ENCODE measurements at regions not wholly inside any gene's neighbourhood (a gene's known extent, or its start where the extent isn't known, plus 50 kb on each side); places are given as distances from the start of the nearest gene placed in this dataset. TPM values are rescaled to one million over a fixed set of nuclear protein-coding genes. Genes with fewer than 3 reads are reported as not detected.
A peak's percentile ranks its signal among the peaks of the same experiment; 100 is the strongest.

GRCh38 chr3:71854096-71854495, 69.1 kb upstream of the PROK2 start:
- WGBS (ENCODE audit: insufficient coverage) = 92% methylated on average over 5 of the region's 5 CpGs
- Histone ChIP-seq H3K27me3 (ENCODE audit: control insufficient read depth, insufficient read depth, low read length) (no peaks in the 10 kb centered on the region), H3K4me1 (ENCODE audit: control insufficient read depth, insufficient read depth, low read length) (no peaks in the 10 kb centered on the region), H3K9me3 (ENCODE audit: control insufficient read depth, insufficient read depth, low read length) (peaks cover 2% of the 10 kb centered on the region), H3K27ac (ENCODE audit: low read depth, low read length) (no peak overlapping the region), H3K4me3 (ENCODE audit: low read depth, low read length) (no peak overlapping the region), H3K36me3 (ENCODE audit: control insufficient read depth, insufficient read depth, low read length) (no peaks in the 10 kb centered on the region)
- DNase-seq (ENCODE audit: low read depth in 4 of 6, low spot score in 6 of 6) = no peak

GRCh38 chr3:71851878-71852277, 66.9 kb upstream of the PROK2 start:
- H3K4me3 ChIP-seq (ENCODE audit: low read depth, low read length) = no peak overlapping the region
- H3K36me3 ChIP-seq (ENCODE audit: control insufficient read depth, insufficient read depth, low read length) = no peaks in the 10 kb centered on the region
- H3K9me3 ChIP-seq (ENCODE audit: control insufficient read depth, insufficient read depth, low read length) = peaks cover 3% of the 10 kb centered on the region
- no peak overlapping the region for H3K27ac ChIP-seq (ENCODE audit: low read depth, low read length)
- peak in 1 of 6 donors; percentile 84 for DNase-seq (ENCODE audit: low read depth in 4 of 6, low spot score in 6 of 6)
- no CpG with 5 or more reads among the region's 3 CpGs for WGBS (ENCODE audit: insufficient coverage)
- H3K27me3 ChIP-seq (ENCODE audit: control insufficient read depth, insufficient read depth, low read length) = no peaks in the 10 kb centered on the region
- H3K4me1 ChIP-seq (ENCODE audit: control insufficient read depth, insufficient read depth, low read length) = no peaks in the 10 kb centered on the region

GRCh38 chr3:71850654-71851053, 65.7 kb upstream of the PROK2 start:
- no peaks in the 10 kb centered on the region for H3K4me1 ChIP-seq (ENCODE audit: control insufficient read depth, insufficient read depth, low read length)
- H3K9me3 ChIP-seq (ENCODE audit: control insufficient read depth, insufficient read depth, low read length) = peaks cover 3% of the 10 kb centered on the region
- no peak overlapping the region for H3K27ac ChIP-seq (ENCODE audit: low read depth, low read length)
- H3K27me3 ChIP-seq (ENCODE audit: control insufficient read depth, insufficient read depth, low read length) = no peaks in the 10 kb centered on the region
- WGBS (ENCODE audit: insufficient coverage) = no CpG with 5 or more reads among the region's 1 CpG
- no peak overlapping the region for H3K4me3 ChIP-seq (ENCODE audit: low read depth, low read length)
- H3K36me3 ChIP-seq (ENCODE audit: control insufficient read depth, insufficient read depth, low read length) = no peaks in the 10 kb centered on the region
- DNase-seq (ENCODE audit: low read depth in 4 of 6, low spot score in 6 of 6) = no peak

- no peak overlapping the region for H3K27ac ChIP-seq (ENCODE audit: low read depth, low read length)
- H3K4me3 ChIP-seq (ENCODE audit: low read depth, low read length) = no peak overlapping the region
- DNase-seq (ENCODE audit: low read depth in 4 of 6, low spot score in 6 of 6) = no peak
- H3K4me1 ChIP-seq (ENCODE audit: control insufficient read depth, insufficient read depth, low read length) = no peaks in the 10 kb centered on the region
- H3K9me3 ChIP-seq (ENCODE audit: control insufficient read depth, insufficient read depth, low read length) = peaks cover 3% of the 10 kb centered on the region
- H3K36me3 ChIP-seq (ENCODE audit: control insufficient read depth, insufficient read depth, low read length) = no peaks in the 10 kb centered on the region
- H3K27me3 ChIP-seq (ENCODE audit: control insufficient read depth, insufficient read depth, low read length) = no peaks in the 10 kb centered on the region
These were observed 64.7 kb upstream of the PROK2 start for GRCh38 chr3:71849681-71850080.

- WGBS (ENCODE audit: insufficient coverage) = 94% methylated on average over 3 of the region's 4 CpGs
- H3K4me3 ChIP-seq (ENCODE audit: low read depth, low read length) = no peak overlapping the region
- H3K27me3 ChIP-seq (ENCODE audit: control insufficient read depth, insufficient read depth, low read length) = no peaks in the 10 kb centered on the region
- H3K4me1 ChIP-seq (ENCODE audit: control insufficient read depth, insufficient read depth, low read length) = no peaks in the 10 kb centered on the region
- no peak overlapping the region for H3K27ac ChIP-seq (ENCODE audit: low read depth, low read length)
- no peak for DNase-seq (ENCODE audit: low read depth in 4 of 6, low spot score in 6 of 6)
- peaks cover 3% of the 10 kb centered on the region for H3K9me3 ChIP-seq (ENCODE audit: control insufficient read depth, insufficient read depth, low read length)
- H3K36me3 ChIP-seq (ENCODE audit: control insufficient read depth, insufficient read depth, low read length) = no peaks in the 10 kb centered on the region
These were observed 62.8 kb upstream of the PROK2 start for GRCh38 chr3:71847794-71848193.

- H3K9me3 ChIP-seq (ENCODE audit: control insufficient read depth, insufficient read depth, low read length) = peaks cover 3% of the 10 kb centered on the region
- no peak overlapping the region for H3K4me3 ChIP-seq (ENCODE audit: low read depth, low read length)
- H3K27ac ChIP-seq (ENCODE audit: low read depth, low read length) = no peak overlapping the region
- 100% methylated on average over 2 of the region's 10 CpGs for WGBS (ENCODE audit: insufficient coverage)
- no peaks in the 10 kb centered on the region for H3K36me3 ChIP-seq (ENCODE audit: control insufficient read depth, insufficient read depth, low read length)
- DNase-seq (ENCODE audit: low read depth in 4 of 6, low spot score in 6 of 6) = peak in 1 of 6 donors; percentile 12
- H3K27me3 ChIP-seq (ENCODE audit: control insufficient read depth, insufficient read depth, low read length) = no peaks in the 10 kb centered on the region
- no peaks in the 10 kb centered on the region for H3K4me1 ChIP-seq (ENCODE audit: control insufficient read depth, insufficient read depth, low read length)
These were observed 61.2 kb upstream of the PROK2 start for GRCh38 chr3:71846185-71846584.

- H3K27me3 ChIP-seq (ENCODE audit: control insufficient read depth, insufficient read depth, low read length) = no peaks in the 10 kb centered on the region
- 100% methylated on average over 4 of the region's 6 CpGs for WGBS (ENCODE audit: insufficient coverage)
- H3K27ac ChIP-seq (ENCODE audit: low read depth, low read length) = no peak overlapping the region
- no peak for DNase-seq (ENCODE audit: low read depth in 4 of 6, low spot score in 6 of 6)
- no peaks in the 10 kb centered on the region for H3K4me1 ChIP-seq (ENCODE audit: control insufficient read depth, insufficient read depth, low read length)
- H3K9me3 ChIP-seq (ENCODE audit: control insufficient read depth, insufficient read depth, low read length) = no peaks in the 10 kb centered on the region
- H3K4me3 ChIP-seq (ENCODE audit: low read depth, low read length) = no peak overlapping the region
- no peaks in the 10 kb centered on the region for H3K36me3 ChIP-seq (ENCODE audit: control insufficient read depth, insufficient read depth, low read length)
These were observed 58.1 kb upstream of the PROK2 start for GRCh38 chr3:71843071-71843470.

- no CpG with 5 or more reads among the region's 1 CpG for WGBS (ENCODE audit: insufficient coverage)
- DNase-seq (ENCODE audit: low read depth in 4 of 6, low spot score in 6 of 6) = no peak
- H3K4me1 ChIP-seq (ENCODE audit: control insufficient read depth, insufficient read depth, low read length) = no peaks in the 10 kb centered on the region
These were observed 53.5 kb upstream of the PROK2 start for GRCh38 chr3:71838406-71838805.

More at GRCh38 chr3:71838406-71838805, 53.5 kb upstream of the PROK2 start:
- Histone ChIP-seq H3K27me3 (ENCODE audit: control insufficient read depth, insufficient read depth, low read length) (no peaks in the 10 kb centered on the region), H3K4me3 (ENCODE audit: low read depth, low read length) (no peak overlapping the region), H3K36me3 (ENCODE audit: control insufficient read depth, insufficient read depth, low read length) (no peaks in the 10 kb centered on the region), H3K27ac (ENCODE audit: low read depth, low read length) (no peak overlapping the region), H3K9me3 (ENCODE audit: control insufficient read depth, insufficient read depth, low read length) (no peaks in the 10 kb centered on the region)

Small RNA genes lying in the stretch of these regions (small RNA-seq; reads per million reads assigned to genes)
- 0.06 reads per million for gene AC104435.1 (ENCODE audit: low replicate concordance)
- not detected for gene AC105265.1 (ENCODE audit: low replicate concordance)
- not detected for gene RNA5SP136 (ENCODE audit: low replicate concordance)
- 0.08 reads per million for gene RNU1-62P (ENCODE audit: low replicate concordance)
- not detected for gene UBE2Q2P9 (ENCODE audit: low replicate concordance)
